HG03064 (cell line): ENCODE measurements at regions not wholly inside any gene's neighbourhood (a gene's known extent, or its start where the extent isn't known, plus 50 kb on each side); places are given as distances from the start of the nearest gene placed in this dataset.

Experiments
- ATAC-seq: cut with Tn5 transposase; IDR thresholded peaks from one replicate; pipeline ENCODE4 v1.9.1; 2021; ENCODE audit warnings: low read depth; ENCODE audit not compliant: unreplicated experiment

DNA sequence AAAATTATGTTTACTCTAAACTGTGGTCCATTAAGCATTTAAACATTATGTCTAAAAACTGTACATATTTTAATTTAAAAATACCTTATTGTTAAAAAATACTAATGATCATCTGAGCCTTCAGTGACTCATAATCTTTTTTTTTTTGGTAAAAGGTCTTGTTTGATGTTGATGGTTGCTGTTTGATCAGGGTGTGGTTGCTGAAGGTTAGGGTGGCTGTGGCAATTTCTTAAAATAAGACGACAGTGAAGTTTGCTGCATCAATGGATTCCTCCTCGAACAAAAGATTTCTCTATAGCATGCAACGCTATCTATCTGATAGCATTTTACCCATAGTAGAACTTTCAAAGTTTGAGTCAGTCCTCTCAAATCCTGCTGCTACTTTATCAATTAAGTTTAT, 180.0 kb upstream of the AHR start:
- no peak for ATAC-seq

DNA sequence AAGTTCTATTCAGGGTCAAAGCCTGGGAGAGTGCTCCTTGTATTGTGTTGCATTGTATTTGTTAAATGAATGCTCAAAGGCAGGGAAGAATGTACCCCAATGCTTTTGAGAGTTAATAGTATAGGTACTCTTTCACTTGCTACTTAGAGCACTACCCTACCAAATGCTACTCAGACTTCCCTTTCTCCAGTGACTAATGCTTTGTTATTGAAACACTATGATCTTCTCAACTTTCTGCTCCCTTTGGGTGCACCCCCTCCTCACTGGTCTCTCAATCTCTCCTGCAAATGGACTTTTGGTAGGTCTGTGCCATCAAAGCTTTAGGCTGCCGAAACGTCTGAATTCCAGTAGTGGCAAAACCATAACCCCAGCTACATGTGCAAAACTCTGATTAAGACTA, 177.7 kb upstream of the AHR start:
- no peak for ATAC-seq

DNA sequence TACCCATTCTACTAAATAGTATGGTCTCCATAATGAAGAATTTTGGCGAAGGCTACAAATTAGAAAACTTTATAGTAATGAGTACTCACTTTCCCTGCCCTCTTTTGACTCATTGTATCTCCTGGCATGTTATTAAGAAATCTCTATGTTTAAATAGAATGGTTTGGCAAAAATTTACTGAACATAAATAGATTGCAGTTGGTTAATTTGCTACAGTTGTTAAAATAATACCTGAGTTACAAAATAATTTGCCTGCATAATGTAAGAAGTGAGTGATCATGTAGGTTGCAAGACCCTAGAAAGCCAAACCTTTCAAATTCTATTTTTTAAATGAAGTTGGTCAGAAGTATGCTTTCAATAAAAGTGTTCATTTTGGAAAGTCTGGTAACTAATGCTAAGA, 176.8 kb upstream of the AHR start:
- ATAC-seq: no peak

DNA sequence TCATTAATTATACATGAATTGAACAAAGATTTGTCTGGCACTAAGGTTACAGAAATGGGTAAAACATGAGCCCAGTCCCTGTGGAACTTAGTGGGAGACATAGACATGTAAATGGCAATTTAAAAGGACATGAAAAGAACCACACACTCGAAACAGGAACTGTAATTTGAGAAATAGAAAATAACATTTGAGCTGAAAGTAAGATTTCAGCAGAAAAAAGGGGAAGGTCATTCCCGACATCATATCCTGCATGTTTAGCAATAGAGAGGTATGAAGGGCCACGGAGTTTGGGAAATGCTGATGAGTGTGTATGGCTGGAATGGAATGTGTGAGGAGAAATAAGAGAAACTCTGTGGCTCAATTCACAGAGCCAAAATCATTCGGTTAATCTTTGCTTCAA, 175.4 kb upstream of the AHR start:
- no peak for ATAC-seq

DNA sequence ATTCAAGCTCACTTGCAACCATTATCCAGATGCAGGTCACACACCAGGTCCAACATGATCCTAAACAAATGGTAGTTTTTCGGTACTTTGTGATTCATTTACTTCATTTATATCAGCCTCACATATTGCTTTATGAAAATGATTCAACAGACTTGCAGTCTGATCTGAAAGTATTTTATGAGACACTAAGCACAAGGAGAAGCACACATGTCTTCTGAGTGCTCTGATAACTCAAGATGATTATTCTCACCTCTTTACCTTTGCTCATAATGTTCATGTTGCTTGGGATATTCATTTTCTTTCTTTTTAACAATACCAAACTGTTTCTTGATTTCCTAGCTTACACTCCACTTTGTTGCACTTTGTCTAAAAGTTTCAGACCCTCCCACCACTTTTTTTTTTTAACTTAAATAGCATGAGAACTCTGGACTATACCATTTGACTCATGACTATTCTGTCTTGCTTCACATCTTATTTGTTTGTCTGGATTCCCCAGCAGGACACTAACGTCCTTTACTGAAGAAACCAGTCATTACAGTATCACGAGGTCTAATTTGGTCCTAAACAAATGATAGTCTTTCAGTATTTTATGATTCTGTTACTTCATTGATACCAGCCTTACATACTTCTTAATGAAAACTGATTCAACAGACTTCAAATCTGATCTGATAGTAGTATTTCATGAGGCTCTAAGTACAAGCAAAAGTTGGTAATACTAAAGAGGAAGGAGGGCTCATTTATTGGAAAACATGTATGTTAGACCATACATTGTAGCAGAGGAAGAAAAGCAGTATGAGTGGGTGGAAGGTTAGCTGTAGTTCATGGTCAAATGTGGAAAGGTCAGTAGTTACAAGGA, 171.8 kb upstream of the AHR start:
- ATAC-seq: peak; percentile 62

DNA sequence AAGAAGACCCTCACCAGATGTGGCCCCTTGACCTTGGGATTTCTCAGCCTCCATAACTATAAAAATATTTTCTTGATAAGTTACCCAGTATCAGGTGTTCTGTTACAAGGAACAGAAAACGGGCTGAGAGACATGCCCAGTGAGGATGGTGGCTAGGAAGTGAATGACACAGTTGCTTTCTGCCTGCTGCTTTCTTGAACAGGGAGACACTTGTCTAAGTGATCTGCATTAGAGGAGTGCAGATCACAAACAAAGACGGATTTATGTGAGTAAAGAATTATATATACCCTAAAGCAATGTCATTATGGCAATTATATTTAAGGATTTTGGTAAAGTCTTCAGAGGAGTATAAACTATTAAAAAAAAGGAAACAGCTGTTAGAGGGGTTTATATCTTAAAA, 169.2 kb upstream of the AHR start:
- ATAC-seq: no peak

DNA sequence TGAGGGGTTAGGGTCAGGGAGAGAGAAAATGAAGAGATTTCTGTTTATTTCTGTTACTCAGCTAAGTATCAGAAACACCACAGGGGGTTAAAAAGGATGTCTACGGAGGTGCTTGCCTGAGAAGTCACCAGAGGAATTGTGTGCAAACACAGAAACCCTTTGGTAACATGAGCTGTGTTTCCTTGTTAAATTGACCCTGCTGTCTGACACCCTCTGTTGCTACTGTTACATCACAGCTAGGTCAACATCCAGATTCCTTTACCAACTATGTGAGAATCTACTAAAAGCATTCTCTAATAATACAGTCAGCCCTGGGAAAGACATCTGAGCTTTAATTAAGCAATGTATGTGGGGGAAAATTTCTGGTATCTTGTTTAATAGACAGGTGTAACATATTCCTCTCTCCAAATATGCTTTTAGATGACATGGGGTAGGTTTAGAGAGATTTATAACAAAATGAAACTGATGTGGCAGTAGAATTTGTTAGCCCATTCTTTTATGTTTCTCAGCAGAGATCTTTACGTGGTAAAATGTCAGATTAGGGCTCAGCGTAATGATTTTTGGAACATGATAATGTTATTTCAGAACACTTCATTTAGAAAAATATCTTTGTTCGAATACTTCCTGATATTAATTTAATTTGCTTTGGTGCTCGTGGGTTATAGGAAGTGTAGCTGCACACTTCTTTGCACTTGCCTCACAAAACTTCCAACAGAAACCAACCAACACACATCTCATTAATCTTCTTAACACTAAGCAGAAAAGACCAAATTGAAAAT, 168.0 kb upstream of the AHR start:
- no peak for ATAC-seq

DNA sequence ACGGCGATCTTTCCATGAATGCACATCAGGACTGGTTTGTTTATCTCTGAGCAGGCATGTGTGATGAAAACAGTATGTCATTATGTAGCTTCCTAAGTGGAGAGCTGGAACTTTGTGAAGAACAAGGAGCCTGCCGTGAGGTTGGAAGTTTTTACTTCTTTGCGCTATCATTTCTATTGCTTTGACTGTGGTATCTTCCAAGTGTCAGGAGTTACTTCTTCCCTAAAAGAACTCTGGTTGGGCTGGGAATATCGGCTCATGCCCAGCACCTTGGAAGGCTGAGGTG, 167.4 kb upstream of the AHR start:
- no peak for ATAC-seq

DNA sequence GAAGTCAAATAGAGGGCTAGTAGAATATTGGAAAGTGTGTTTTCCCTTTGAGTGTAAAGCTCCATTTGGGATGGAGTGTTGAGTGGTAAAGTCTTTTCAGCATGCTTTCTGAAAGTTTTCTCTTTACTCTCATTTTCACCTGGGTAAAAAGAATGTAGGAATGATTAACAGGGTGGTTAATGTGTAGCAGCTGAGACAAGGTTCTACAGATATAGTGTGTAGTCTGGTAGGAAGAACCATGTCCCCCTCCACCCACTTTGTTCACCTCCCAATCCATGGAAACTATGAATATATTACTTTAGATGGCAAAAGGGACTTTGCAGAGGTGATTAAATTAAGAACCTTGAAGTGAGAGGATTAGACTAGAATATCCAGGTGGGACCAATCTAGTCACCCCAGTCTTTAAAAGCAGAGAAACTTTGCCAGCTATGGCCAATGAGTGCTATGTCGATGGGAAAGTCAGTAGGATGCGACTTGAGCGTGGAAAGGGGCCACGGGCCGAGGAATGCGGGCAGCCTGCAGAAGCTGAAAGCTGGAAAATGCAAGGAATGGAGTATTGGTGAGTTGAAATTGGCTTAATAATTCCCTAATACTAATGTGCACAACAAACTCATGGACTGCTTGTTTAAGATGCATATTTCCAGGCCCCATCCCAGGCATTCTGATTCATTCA, 166.3 kb upstream of the AHR start:
- ATAC-seq: peak; percentile 54

DNA sequence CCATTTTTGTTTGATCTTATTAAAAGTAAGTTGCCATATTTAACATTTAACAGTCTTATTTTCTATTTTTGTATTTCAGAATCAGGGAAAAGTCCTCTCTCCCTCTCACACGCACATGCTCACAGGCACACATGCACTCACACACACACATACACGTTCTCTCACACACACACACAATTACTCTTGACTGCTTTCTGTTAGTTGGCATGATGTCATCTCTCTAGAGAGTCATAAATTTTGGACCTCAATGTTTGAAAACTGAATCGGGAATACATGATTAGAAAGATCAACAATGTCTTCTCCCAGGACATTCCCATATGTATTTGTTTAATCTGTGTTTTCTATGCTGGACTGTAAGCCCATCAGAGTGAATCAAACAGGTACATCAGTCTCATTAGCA, 165.7 kb upstream of the AHR start:
- no peak for ATAC-seq

DNA sequence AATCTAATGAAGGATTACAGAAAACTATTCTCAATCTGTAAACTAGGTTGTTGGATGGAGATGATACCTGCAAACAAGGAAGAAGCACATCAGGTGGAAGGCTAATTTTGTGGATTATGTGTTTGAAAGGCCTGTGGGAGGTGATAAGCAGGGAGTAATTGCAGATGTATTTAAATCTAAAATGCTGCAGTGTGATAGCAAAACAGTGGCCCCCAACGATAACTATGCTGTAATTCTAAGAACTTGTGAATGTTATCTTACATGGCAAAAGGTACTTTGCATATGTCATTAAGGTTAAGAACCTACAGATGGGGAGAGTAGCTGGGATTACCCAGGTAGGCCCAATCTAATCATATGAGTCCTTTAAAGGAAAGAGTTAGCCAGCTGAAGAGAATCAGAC, 164.5 kb upstream of the AHR start:
- no peak for ATAC-seq

DNA sequence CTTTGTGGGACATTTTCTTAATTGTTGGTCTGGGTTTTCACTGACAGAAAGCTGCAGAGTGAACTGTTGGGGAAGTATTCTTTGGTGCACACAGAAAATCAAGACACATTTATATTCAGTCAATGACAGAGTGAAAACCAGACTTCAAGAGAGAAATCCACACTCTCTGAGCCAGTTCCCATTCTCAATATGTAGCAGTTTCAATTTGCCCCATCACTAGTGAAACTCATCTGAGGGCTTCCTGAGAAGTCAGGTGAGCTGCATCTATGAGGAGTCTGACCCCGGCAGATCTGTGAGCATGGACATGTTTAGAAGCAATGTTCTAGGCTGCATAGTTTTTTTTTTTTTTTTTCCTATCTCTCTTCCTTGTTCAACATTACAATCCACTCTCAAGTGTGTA, 163.7 kb upstream of the AHR start:
- peak; percentile 80 for ATAC-seq

DNA sequence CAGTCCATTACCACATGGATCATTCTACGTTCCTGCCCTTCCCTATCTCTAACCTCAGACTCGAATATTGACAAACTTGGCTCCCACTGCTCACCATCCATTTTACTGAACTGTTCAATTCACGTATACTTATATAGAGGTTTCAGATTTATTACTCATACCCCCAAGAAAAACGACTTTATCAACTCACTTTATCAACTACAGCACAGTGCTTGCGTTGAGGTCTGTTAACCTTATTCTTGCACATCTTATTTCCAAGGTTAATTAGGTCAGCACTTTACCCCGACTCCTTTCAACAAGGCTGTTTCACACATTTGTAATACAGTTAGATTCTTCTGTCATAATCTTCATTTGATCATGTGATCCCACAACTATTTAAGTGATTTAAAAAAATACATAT, 162.3 kb upstream of the AHR start:
- ATAC-seq: no peak

DNA sequence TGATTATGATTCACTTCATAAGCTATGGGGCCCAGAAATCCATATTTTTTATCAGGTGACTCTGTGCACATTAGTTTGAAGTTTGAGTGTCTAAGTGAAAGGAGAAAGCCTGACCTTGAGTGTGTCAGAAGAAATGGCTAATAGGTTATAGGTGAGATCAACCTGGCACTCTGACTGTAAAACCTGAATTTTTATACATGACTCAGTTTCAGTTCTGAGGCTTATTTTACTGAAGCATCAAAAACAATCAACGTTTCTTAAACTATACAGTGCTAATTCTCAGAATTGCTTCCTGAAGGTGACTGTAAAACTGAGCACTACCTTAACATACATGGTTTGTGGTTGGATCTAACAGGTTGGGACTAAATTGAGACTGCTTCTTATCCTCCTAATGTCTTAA, 159.4 kb upstream of the AHR start:
- ATAC-seq: no peak

DNA sequence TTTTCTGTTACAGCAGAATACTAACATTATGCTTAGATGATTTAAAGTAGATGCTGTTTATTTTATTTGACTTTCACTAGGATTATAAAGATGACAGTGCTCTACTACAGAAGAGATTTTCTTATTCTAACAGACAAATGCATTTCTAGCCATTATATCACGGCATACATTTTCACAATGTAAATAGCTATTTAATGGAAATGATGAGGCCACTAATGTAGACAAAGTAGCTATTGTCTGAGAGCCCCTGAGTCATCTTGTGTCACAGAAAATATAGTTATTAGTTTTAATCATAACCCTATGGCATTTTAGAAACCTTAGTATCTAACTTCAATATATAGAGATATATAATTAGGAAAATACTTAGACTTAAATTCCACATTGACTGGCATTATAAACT, 158.0 kb upstream of the AHR start:
- no peak for ATAC-seq

DNA sequence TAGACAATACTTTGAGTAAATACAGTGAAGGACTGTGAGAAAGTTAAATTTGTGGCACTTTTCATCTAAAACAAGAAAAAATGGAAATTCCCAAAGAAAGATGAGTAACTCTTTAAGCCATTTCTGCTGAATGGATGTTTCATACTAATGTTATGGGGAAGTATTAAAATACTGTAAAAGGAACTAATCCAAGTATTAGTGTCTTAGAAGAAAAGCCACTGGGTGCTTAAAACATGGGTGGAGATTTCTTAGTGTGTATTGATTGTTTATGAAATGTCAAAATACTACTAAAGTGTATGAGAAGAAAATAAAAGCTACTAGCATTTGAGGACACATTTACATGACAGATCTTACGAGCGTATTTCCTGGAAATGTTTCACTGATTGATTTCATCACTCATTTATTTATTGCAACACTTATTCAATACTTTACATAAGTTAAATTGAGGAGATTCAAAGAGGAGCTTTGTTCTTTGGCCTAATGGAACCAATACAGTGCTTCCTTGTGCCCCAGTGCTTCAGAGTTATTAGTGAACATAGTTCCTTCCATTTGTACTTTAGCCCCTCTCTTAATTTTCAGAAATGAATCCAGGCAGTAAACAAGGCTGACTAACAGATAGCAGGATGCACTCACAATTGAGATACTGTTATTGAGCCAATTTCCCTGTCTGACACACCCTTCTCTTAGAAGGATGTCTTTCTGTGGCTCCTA, 155.5 kb upstream of the AHR start:
- ATAC-seq: no peak

DNA sequence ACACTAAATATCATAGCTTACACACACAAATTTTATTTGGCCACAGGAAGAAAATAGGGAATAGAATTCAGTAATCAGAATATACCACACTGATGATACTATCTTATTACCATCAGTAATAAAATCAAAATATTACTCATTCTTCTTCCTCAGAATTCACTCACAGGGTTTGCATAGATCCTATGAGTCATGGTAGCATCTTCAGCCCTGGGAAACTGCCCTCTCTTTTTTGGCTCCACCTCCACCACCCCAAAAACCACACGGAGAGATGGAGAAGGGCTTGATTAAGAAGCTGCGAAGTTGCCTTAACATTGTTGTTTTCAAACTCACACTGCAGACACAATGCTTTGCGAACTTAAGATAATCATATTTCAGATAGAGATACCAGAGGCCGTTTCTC, 154.1 kb upstream of the AHR start:
- no peak for ATAC-seq

DNA sequence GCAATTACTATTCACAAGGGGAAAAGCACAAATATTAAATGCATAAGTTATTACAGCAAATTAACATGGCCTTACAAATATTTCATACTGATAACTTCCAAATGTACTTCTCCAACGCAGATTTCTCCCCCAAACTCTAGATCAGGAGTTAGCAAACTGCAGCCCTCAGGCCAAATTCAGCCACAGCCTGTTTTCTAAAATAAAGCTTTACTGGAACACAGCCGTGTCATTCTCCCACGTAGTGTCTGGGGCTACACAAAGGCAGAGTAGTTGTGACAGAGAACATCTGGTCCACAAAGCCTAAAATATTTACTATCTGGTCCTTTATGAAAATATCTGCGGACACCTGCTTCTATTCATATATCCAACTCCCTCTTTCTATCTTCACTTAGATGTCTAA, 151.8 kb upstream of the AHR start:
- ATAC-seq: no peak

DNA sequence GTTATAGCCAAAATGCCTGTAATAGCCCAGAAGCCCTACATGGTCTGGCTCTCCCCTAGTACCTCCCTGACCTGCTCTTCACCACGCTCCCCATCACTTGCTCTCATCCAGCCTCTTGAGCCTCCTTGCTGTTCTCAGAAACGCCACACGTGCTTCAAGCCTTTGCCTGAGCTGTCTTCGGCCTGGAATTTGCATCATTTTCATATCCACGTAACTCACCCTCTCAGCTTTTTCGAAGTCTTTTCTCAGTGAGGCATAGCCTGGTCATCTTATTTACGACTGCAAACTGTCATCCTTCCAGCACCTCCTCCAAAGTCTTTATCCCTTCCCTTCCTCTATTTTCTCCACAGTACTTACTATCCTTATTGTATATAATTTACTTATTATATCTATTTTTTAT, 151.0 kb upstream of the AHR start:
- no peak for ATAC-seq

DNA sequence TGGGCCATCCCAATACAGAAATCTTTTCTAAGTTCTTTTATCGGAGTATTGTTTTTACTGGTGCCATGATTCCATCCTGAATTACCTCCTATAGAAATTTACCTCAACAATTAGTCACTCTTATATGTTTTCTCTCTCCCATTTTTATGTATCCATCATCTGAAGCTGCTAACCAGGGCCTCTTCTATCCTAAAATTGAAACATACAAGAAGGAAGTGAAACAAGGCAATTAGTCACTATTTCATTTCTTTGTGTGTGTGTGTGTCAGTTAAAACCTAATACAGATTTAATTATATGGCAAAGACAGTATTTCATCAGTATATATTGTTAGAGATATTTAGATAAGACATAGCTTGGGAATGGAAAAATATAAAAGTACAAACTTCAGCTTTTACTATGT, 148.4 kb upstream of the AHR start:
- peak; percentile 78 for ATAC-seq

DNA sequence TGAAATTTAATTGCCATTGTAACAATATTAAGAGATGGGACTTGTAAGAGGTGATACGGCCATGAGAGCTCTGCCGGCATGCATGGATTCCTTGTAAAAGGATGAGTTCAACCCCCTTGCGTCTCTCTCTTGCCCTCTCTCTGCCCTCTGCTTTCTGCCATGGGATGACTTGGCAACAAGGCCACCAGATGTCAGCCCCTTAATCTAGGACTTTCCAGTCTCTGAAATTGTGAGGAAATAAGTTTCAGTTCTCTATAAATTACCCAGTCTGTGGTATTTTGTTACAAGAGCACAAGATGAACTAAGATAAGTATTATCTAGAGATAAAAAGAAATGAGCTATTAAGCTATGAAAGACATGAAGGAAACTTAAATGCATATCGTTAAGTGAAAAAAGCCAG, 145.7 kb upstream of the AHR start:
- ATAC-seq: no peak
